Muscle layer of colon (tissue), 2 donors: ENCODE measurements at regions not wholly inside any gene's neighbourhood (a gene's known extent, or its start where the extent isn't known, plus 50 kb on each side); places are given as distances from the start of the nearest gene placed in this dataset.
"Not testable (repeated sequence)": the region's sequence is repeated elsewhere in the genome, so short reads cannot be mapped to it uniquely, and the experiment has no call there.

Experiments
- H3K27ac ChIP-seq: one replicate; pipeline ENCODE4 v1.7.0; 2013; ENCODE audit warnings: low read depth, mild to moderate bottlenecking, low read length, moderate library complexity
- H3K27me3 ChIP-seq, 2 donors: one replicate each; pipeline ENCODE4 v1.7.0; 2013; ENCODE audit warnings: low read length in 2 of 2, mild to moderate bottlenecking in 2 of 2; ENCODE audit not compliant: insufficient read depth in 2 of 2, control insufficient read depth in 1 of 2
- H3K36me3 ChIP-seq: one replicate; pipeline ENCODE4 v1.7.0; 2013; ENCODE audit warnings: mild to moderate bottlenecking, low read length; ENCODE audit not compliant: insufficient read depth
- H3K4me1 ChIP-seq: one replicate; pipeline ENCODE4 v1.7.0; 2013; ENCODE audit warnings: mild to moderate bottlenecking, low read length; ENCODE audit not compliant: insufficient read depth
- H3K4me3 ChIP-seq, 2 donors: one replicate each; pipeline ENCODE4 v1.7.0; 2013; ENCODE audit warnings: low read length in 2 of 2, low read depth in 1 of 2, mild to moderate bottlenecking in 1 of 2, moderate library complexity in 1 of 2
- H3K9ac ChIP-seq: one replicate; pipeline ENCODE4 v1.7.0; 2013; ENCODE audit warnings: low read length
- H3K9me3 ChIP-seq: one replicate; pipeline ENCODE4 v1.7.0; 2013; ENCODE audit warnings: mild to moderate bottlenecking, low read length
- donor health status: abdominal sarcoma.
- donor health status: Adenocarcinoma of cecum.

- Histone ChIP-seq H3K27ac (no peak overlapping the region), H3K4me1 (no peaks in the 10 kb centered on the region), H3K4me3 (no peak overlapping the region), H3K9me3 (peaks cover 10% of the 10 kb centered on the region), H3K36me3 (no peaks in the 10 kb centered on the region), H3K9ac (no peak overlapping the region), H3K27me3 (no peaks in the 10 kb centered on the region)
Measured at GRCh38 chr6:105713474-105714118, 310.7 kb upstream of the PREP start.

- no peaks in the 10 kb centered on the region for H3K4me1 ChIP-seq
- H3K36me3 ChIP-seq, result no peaks in the 10 kb centered on the region
- no peak overlapping the region for H3K4me3 ChIP-seq
- no peak overlapping the region for H3K9ac ChIP-seq
- peaks cover 10% of the 10 kb centered on the region for H3K9me3 ChIP-seq
- H3K27me3 ChIP-seq, result no peaks in the 10 kb centered on the region
- no peak overlapping the region for H3K27ac ChIP-seq
Measured at GRCh38 chr6:105711216-105711615, 308.3 kb upstream of the PREP start.

GRCh38 chr6:105705608-105706007, 302.7 kb upstream of the PREP start:
- Histone ChIP-seq H3K27ac (no peak overlapping the region), H3K9ac (no peak overlapping the region), H3K36me3 (no peaks in the 10 kb centered on the region), H3K4me1 (no peaks in the 10 kb centered on the region), H3K4me3 (no peak overlapping the region), H3K27me3 (no peaks in the 10 kb centered on the region), H3K9me3 (no peaks in the 10 kb centered on the region)

GRCh38 chr6:105695461-105695860, 292.6 kb upstream of the PREP start:
- Histone ChIP-seq H3K9ac (no peak overlapping the region), H3K27me3 (no peaks in the 10 kb centered on the region), H3K27ac (no peak overlapping the region), H3K4me3 (no peak overlapping the region), H3K36me3 (no peaks in the 10 kb centered on the region), H3K4me1 (no peaks in the 10 kb centered on the region), H3K9me3 (no peaks in the 10 kb centered on the region)

- Histone ChIP-seq H3K27ac (no peak overlapping the region), H3K4me3 (no peak overlapping the region), H3K4me1 (no peaks in the 10 kb centered on the region), H3K36me3 (no peaks in the 10 kb centered on the region), H3K9ac (no peak overlapping the region), H3K27me3 (no peaks in the 10 kb centered on the region), H3K9me3 (no peaks in the 10 kb centered on the region)
Measured at GRCh38 chr6:105692613-105693215, 289.8 kb upstream of the PREP start.

- Histone ChIP-seq H3K36me3 (no peaks in the 10 kb centered on the region), H3K4me3 (no peak overlapping the region), H3K9ac (no peak overlapping the region), H3K4me1 (no peaks in the 10 kb centered on the region), H3K9me3 (no peaks in the 10 kb centered on the region), H3K27ac (no peak overlapping the region), H3K27me3 (no peaks in the 10 kb centered on the region)
Measured at GRCh38 chr6:105691971-105692370, 289.1 kb upstream of the PREP start.

- H3K4me1 ChIP-seq, result no peaks in the 10 kb centered on the region
- H3K4me3 ChIP-seq, result no peak overlapping the region
- no peaks in the 10 kb centered on the region for H3K9me3 ChIP-seq
- no peak overlapping the region for H3K27ac ChIP-seq
- no peaks in the 10 kb centered on the region for H3K27me3 ChIP-seq
- no peaks in the 10 kb centered on the region for H3K36me3 ChIP-seq
- H3K9ac ChIP-seq, result no peak overlapping the region
Measured at GRCh38 chr6:105691081-105691480, 288.2 kb upstream of the PREP start.

- H3K9me3 ChIP-seq, result no peaks in the 10 kb centered on the region
- no peaks in the 10 kb centered on the region for H3K27me3 ChIP-seq
- H3K9ac ChIP-seq, result no peak overlapping the region
- no peak overlapping the region for H3K4me3 ChIP-seq
- H3K4me1 ChIP-seq, result no peaks in the 10 kb centered on the region
- H3K27ac ChIP-seq, result no peak overlapping the region
- H3K36me3 ChIP-seq, result no peaks in the 10 kb centered on the region
Measured at GRCh38 chr6:105688573-105688972, 285.7 kb upstream of the PREP start.

GRCh38 chr6:105686793-105687192, 283.9 kb upstream of the PREP start:
- H3K4me1 ChIP-seq, H3K27me3 ChIP-seq, H3K4me3 ChIP-seq, H3K9me3 ChIP-seq, H3K36me3 ChIP-seq, H3K9ac ChIP-seq, H3K27ac ChIP-seq: not testable (repeated sequence)

GRCh38 chr6:105681061-105681460, 278.2 kb upstream of the PREP start:
- Histone ChIP-seq H3K36me3 (no peaks in the 10 kb centered on the region), H3K9me3 (no peaks in the 10 kb centered on the region), H3K27me3 (no peaks in the 10 kb centered on the region), H3K4me1 (no peaks in the 10 kb centered on the region), H3K4me3 (no peak overlapping the region), H3K27ac (no peak overlapping the region), H3K9ac (no peak overlapping the region)

GRCh38 chr6:105680131-105680530, 277.2 kb upstream of the PREP start:
- H3K9me3 ChIP-seq, result no peaks in the 10 kb centered on the region
- no peaks in the 10 kb centered on the region for H3K27me3 ChIP-seq
- no peak overlapping the region for H3K27ac ChIP-seq
- no peak overlapping the region for H3K4me3 ChIP-seq
- no peaks in the 10 kb centered on the region for H3K36me3 ChIP-seq
- H3K4me1 ChIP-seq, result no peaks in the 10 kb centered on the region
- H3K9ac ChIP-seq, result no peak overlapping the region

GRCh38 chr6:105678516-105678915, 275.6 kb upstream of the PREP start:
- no peaks in the 10 kb centered on the region for H3K4me1 ChIP-seq
- H3K27ac ChIP-seq, result no peak overlapping the region
- H3K4me3 ChIP-seq, result no peak overlapping the region
- H3K9me3 ChIP-seq, result no peaks in the 10 kb centered on the region
- H3K36me3 ChIP-seq, result no peaks in the 10 kb centered on the region
- no peaks in the 10 kb centered on the region for H3K27me3 ChIP-seq
- no peak overlapping the region for H3K9ac ChIP-seq
